ENCODE measurements at regions not wholly inside any gene's neighbourhood (a gene's known extent, or its start where the extent isn't known, plus 50 kb on each side); places are given as distances from the start of the nearest gene placed in this dataset.

- 85 to 88% methylated on average over 21 of the region's 21 CpGs for WGBS, 2 donors
- H3K4me1 ChIP-seq, result peaks cover 4% of the 10 kb centered on the region
- DNase-seq, result no peak
- H3K27ac ChIP-seq, result no peak overlapping the region
- no peaks in the 10 kb centered on the region for H3K9me3 ChIP-seq
- TF ChIP-seq, protein P1, sequence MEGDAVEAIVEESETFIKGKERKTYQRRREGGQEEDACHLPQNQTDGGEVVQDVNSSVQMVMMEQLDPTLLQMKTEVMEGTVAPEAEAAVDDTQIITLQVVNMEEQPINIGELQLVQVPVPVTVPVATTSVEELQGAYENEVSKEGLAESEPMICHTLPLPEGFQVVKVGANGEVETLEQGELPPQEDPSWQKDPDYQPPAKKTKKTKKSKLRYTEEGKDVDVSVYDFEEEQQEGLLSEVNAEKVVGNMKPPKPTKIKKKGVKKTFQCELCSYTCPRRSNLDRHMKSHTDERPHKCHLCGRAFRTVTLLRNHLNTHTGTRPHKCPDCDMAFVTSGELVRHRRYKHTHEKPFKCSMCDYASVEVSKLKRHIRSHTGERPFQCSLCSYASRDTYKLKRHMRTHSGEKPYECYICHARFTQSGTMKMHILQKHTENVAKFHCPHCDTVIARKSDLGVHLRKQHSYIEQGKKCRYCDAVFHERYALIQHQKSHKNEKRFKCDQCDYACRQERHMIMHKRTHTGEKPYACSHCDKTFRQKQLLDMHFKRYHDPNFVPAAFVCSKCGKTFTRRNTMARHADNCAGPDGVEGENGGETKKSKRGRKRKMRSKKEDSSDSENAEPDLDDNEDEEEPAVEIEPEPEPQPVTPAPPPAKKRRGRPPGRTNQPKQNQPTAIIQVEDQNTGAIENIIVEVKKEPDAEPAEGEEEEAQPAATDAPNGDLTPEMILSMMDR (IDR thresholded peaks at IDR 0.05), result no peak
- TF ChIP-seq POLR2A (IDR thresholded peaks at IDR 0.05), result no peak
- intact Hi-C loops (cut with DNase I; ENCODE audit: low total_unique reads), result no loop called here
- H3K36me3 ChIP-seq (ENCODE audit: low read depth, missing control alignments), result no peaks in the 10 kb centered on the region
- H3K27me3 ChIP-seq, result no peaks in the 10 kb centered on the region
- H3K4me3 ChIP-seq, result no peak overlapping the region
Measured at GRCh38 chr7:3196629-3197400, 104.2 kb upstream of the SDK1 start.

DNA sequence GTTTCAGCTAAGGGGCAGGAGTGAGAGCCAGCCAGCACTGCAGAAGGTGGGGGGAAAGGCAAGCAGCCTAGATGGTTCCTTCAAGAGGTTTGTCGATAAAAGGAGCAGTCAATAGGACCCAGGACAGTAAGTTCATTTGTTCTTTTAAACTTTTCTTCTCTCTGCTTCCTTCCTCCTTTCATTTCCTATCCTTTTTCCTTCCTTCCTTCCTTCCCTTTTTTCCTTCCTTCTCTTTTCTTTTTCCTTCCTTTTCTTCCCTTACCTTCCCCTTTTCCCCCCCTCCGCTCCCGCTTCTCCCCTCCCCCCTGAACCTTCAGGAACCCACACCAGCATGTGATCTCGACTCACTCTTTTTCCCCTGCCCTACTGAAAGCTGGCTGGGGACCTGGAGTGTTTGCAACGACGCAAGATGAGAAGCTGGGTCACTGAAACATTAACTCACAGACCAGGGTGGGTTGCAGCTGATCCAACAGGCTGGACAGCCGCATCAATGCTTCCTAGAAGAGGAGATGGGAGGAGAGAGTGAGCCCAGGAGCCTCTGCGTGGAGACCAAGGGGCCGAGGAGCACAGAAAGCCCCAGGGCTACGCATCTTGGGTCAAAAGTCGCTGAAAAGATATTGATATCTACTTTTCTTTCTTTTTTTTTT lies 103.4 kb upstream of the SDK1 start:
- no peaks in the 10 kb centered on the region for H3K36me3 ChIP-seq (ENCODE audit: low read depth, missing control alignments)
- TF ChIP-seq POLR2A (IDR thresholded peaks at IDR 0.05), result no peak
- TF ChIP-seq, protein P1 (IDR thresholded peaks at IDR 0.05), result no peak
- H3K27me3 ChIP-seq, result no peaks in the 10 kb centered on the region
- no peak overlapping the region for H3K27ac ChIP-seq
- no peak for DNase-seq
- H3K4me1 ChIP-seq, result peaks cover 4% of the 10 kb centered on the region
- H3K4me3 ChIP-seq, result no peak overlapping the region
- no peaks in the 10 kb centered on the region for H3K9me3 ChIP-seq
- intact Hi-C loops (cut with DNase I; ENCODE audit: low total_unique reads), result no loop called here
- 83 to 88% methylated on average over 10 to 11 of the region's 11 CpGs for WGBS, 2 donors

DNA sequence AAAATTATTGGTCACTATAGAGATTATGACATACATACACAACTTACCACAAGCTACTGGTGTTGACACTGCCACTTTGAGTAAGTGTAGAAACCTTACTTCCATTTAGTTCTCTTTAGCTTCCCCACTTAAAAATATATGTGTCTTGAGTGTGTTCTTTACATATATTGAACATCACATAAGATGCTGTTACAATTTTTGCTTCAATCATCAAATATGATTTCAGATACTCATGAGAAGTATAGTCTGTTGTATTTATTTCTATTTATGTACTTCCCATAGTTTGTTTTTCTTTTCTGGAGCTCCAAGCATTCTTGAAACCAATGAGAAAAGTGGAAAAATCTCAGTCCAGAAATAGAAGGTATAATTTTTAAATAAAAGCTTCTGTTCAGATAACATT lies 102.7 kb upstream of the SDK1 start:
- no peak for TF ChIP-seq POLR2A (IDR thresholded peaks at IDR 0.05)
- TF ChIP-seq, protein P1 (IDR thresholded peaks at IDR 0.05), result no peak
- Histone ChIP-seq H3K27me3 (no peaks in the 10 kb centered on the region), H3K9me3 (no peaks in the 10 kb centered on the region), H3K36me3 (ENCODE audit: low read depth, missing control alignments) (no peaks in the 10 kb centered on the region), H3K4me1 (peaks cover 4% of the 10 kb centered on the region), H3K4me3 (no peak overlapping the region), H3K27ac (no peak overlapping the region)
- intact Hi-C loops (cut with DNase I; ENCODE audit: low total_unique reads), result no loop called here
- DNase-seq, result no peak

DNA sequence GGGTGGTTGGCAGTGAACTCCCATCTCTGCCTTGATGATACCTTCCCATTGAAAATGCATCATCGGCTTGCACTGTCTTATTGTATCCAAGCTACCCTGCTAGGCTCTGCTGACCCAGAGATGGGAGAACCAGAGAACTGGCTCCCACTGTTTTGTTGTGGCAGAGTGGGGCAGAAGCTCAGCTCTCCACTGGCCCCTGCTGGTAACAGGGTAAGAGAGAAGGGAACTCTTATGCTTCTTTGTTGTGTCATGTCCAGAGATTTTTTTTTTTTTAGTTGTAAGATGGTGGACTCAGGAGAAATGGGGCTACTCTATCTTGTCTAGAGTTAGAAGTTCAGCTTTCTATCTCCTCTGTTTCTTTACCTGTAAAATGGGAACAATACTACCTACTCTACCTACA lies 100.5 kb upstream of the SDK1 start:
- peak; percentile 35 for DNase-seq

More for the DNA sequence above, 100.5 kb upstream of the SDK1 start:
- Histone ChIP-seq H3K27ac (no peak overlapping the region), H3K4me1 (no peaks in the 10 kb centered on the region), H3K27me3 (no peaks in the 10 kb centered on the region), H3K36me3 (ENCODE audit: low read depth, missing control alignments) (no peaks in the 10 kb centered on the region), H3K9me3 (no peaks in the 10 kb centered on the region), H3K4me3 (no peak overlapping the region)
- intact Hi-C loops (cut with DNase I; ENCODE audit: low total_unique reads), result no loop called here
- 94 to 100% methylated on average over 1 of the region's 1 CpG for WGBS, 2 donors
- TF ChIP-seq, protein P1 (IDR thresholded peaks at IDR 0.05), result no peak
- TF ChIP-seq POLR2A (IDR thresholded peaks at IDR 0.05), result no peak
